Spinal cord (tissue), 9 donors: ENCODE measurements at regions not wholly inside any gene's neighbourhood (a gene's known extent, or its start where the extent isn't known, plus 50 kb on each side); places are given as distances from the start of the nearest gene placed in this dataset.
A peak's percentile ranks its signal among the peaks of the same experiment; 100 is the strongest.

Experiments
- DNase-seq, 6 donors: peaks; one replicate each; pipeline versions ENCODE4 v3.0.0 to v3.0.0-alpha.2; 2013 to 2015; ENCODE audit warnings: low spot score in 6 of 6, low read depth in 4 of 6
- H3K27ac ChIP-seq: one replicate; pipeline ENCODE4 v1.5.1; 2013; ENCODE audit warnings: low read depth, low read length, control low read depth
- H3K27me3 ChIP-seq: one replicate; pipeline ENCODE4 v1.6.1; 2013; ENCODE audit warnings: low read length; ENCODE audit not compliant: control insufficient read depth, insufficient read depth
- H3K36me3 ChIP-seq: one replicate; pipeline ENCODE4 v1.6.1; 2013; ENCODE audit warnings: low read length; ENCODE audit not compliant: control insufficient read depth, insufficient read depth
- H3K4me1 ChIP-seq: one replicate; pipeline ENCODE4 v1.6.1; 2013; ENCODE audit warnings: low read length; ENCODE audit not compliant: control insufficient read depth, insufficient read depth
- H3K4me3 ChIP-seq: one replicate; pipeline ENCODE4 v1.5.1; 2013; ENCODE audit warnings: low read depth, low read length, control low read depth
- H3K9me3 ChIP-seq: one replicate; pipeline ENCODE4 v1.6.1; 2013; ENCODE audit warnings: low read length; ENCODE audit not compliant: control insufficient read depth, insufficient read depth
- WGBS: methylation state at CpG from one replicate; pipeline ENCODE4 v1.1.5; 2013; ENCODE audit warnings: missing lambda C conversion rate; ENCODE audit not compliant: insufficient coverage; 5-methylcytosine and 5-hydroxymethylcytosine counted together
- donor health status: healthy.

GRCh38 chr1:96492236-96492635 is 229.3 kb upstream of the PTBP2 start:
- Histone ChIP-seq H3K27ac (no peak overlapping the region), H3K4me3 (no peak overlapping the region), H3K4me1 (no peaks in the 10 kb centered on the region), H3K27me3 (no peaks in the 10 kb centered on the region), H3K36me3 (no peaks in the 10 kb centered on the region), H3K9me3 (no peaks in the 10 kb centered on the region)
- no peak for DNase-seq
- WGBS: no CpG with 5 or more reads among the region's 4 CpGs

- Histone ChIP-seq H3K27me3 (no peaks in the 10 kb centered on the region), H3K9me3 (no peaks in the 10 kb centered on the region), H3K4me1 (no peaks in the 10 kb centered on the region), H3K4me3 (no peak overlapping the region), H3K36me3 (no peaks in the 10 kb centered on the region), H3K27ac (no peak overlapping the region)
- DNase-seq: no peak
- WGBS: 62% methylated on average over 2 of the region's 5 CpGs
Measured at GRCh38 chr1:96498744-96499340, 222.7 kb upstream of the PTBP2 start.

- H3K4me3 ChIP-seq: no peak overlapping the region
- peak in 2 of 6 donors; percentile 69 to 78 for DNase-seq
- no peaks in the 10 kb centered on the region for H3K36me3 ChIP-seq
- no peaks in the 10 kb centered on the region for H3K4me1 ChIP-seq
- 60% methylated on average over 1 of the region's 4 CpGs for WGBS
- no peaks in the 10 kb centered on the region for H3K9me3 ChIP-seq
- H3K27me3 ChIP-seq: no peaks in the 10 kb centered on the region
- no peak overlapping the region for H3K27ac ChIP-seq
Measured at GRCh38 chr1:96508233-96508632, 213.4 kb upstream of the PTBP2 start.

GRCh38 chr1:96509339-96509738 is 212.2 kb upstream of the PTBP2 start:
- no peak for DNase-seq
- no peaks in the 10 kb centered on the region for H3K9me3 ChIP-seq
- H3K4me3 ChIP-seq: no peak overlapping the region
- H3K27ac ChIP-seq: no peak overlapping the region
- no peaks in the 10 kb centered on the region for H3K36me3 ChIP-seq
- no peaks in the 10 kb centered on the region for H3K4me1 ChIP-seq
- WGBS: 83% methylated on average over 1 of the region's 1 CpG
- H3K27me3 ChIP-seq: no peaks in the 10 kb centered on the region

- no peaks in the 10 kb centered on the region for H3K4me1 ChIP-seq
- WGBS: 88% methylated on average over 2 of the region's 2 CpGs
Measured at GRCh38 chr1:96509951-96510350, 211.6 kb upstream of the PTBP2 start.

GRCh38 chr1:96510391-96510790 is 211.2 kb upstream of the PTBP2 start:
- WGBS: 87% methylated on average over 3 of the region's 3 CpGs
- H3K4me3 ChIP-seq: no peak overlapping the region
- no peaks in the 10 kb centered on the region for H3K4me1 ChIP-seq

More at GRCh38 chr1:96509951-96510350, 211.6 kb upstream of the PTBP2 start:
- Histone ChIP-seq H3K27me3 (no peaks in the 10 kb centered on the region), H3K27ac (no peak overlapping the region), H3K4me3 (no peak overlapping the region), H3K9me3 (no peaks in the 10 kb centered on the region), H3K36me3 (no peaks in the 10 kb centered on the region)
- DNase-seq: no peak

GRCh38 chr1:96510911-96511310 is 210.7 kb upstream of the PTBP2 start:
- Histone ChIP-seq H3K27me3 (no peaks in the 10 kb centered on the region), H3K4me1 (no peaks in the 10 kb centered on the region), H3K36me3 (no peaks in the 10 kb centered on the region), H3K27ac (no peak overlapping the region), H3K4me3 (no peak overlapping the region), H3K9me3 (no peaks in the 10 kb centered on the region)
- peak in 2 of 6 donors; percentile 23 to 57 for DNase-seq
- WGBS: 85% methylated on average over 3 of the region's 3 CpGs

More at GRCh38 chr1:96510391-96510790, 211.2 kb upstream of the PTBP2 start:
- no peaks in the 10 kb centered on the region for H3K27me3 ChIP-seq
- H3K27ac ChIP-seq: no peak overlapping the region
- H3K9me3 ChIP-seq: no peaks in the 10 kb centered on the region
- H3K36me3 ChIP-seq: no peaks in the 10 kb centered on the region
- DNase-seq: no peak

GRCh38 chr1:96513136-96513535 is 208.4 kb upstream of the PTBP2 start:
- Histone ChIP-seq H3K27me3 (no peaks in the 10 kb centered on the region), H3K4me3 (no peak overlapping the region), H3K9me3 (no peaks in the 10 kb centered on the region), H3K36me3 (no peaks in the 10 kb centered on the region), H3K4me1 (no peaks in the 10 kb centered on the region), H3K27ac (no peak overlapping the region)
- 38% methylated on average over 1 of the region's 1 CpG for WGBS
- peak in 1 of 6 donors; percentile 75 for DNase-seq

- DNase-seq: no peak
- WGBS: 92% methylated on average over 2 of the region's 3 CpGs
- H3K4me3 ChIP-seq: no peak overlapping the region
Measured at GRCh38 chr1:96515430-96515829, 206.2 kb upstream of the PTBP2 start.

GRCh38 chr1:96515925-96516324 is 205.7 kb upstream of the PTBP2 start:
- no CpG with 5 or more reads among the region's 1 CpG for WGBS
- DNase-seq: no peak
- H3K4me1 ChIP-seq: peaks cover 16% of the 10 kb centered on the region
- no peak overlapping the region for H3K27ac ChIP-seq
- H3K4me3 ChIP-seq: no peak overlapping the region
- no peaks in the 10 kb centered on the region for H3K9me3 ChIP-seq
- no peaks in the 10 kb centered on the region for H3K27me3 ChIP-seq
- H3K36me3 ChIP-seq: no peaks in the 10 kb centered on the region

More at GRCh38 chr1:96515430-96515829, 206.2 kb upstream of the PTBP2 start:
- Histone ChIP-seq H3K27ac (no peak overlapping the region), H3K27me3 (no peaks in the 10 kb centered on the region), H3K4me1 (peaks cover 14% of the 10 kb centered on the region), H3K36me3 (no peaks in the 10 kb centered on the region), H3K9me3 (no peaks in the 10 kb centered on the region)
